A673 (cell line): ENCODE measurements at regions not wholly inside any gene's neighbourhood (a gene's known extent, or its start where the extent isn't known, plus 50 kb on each side); places are given as distances from the start of the nearest gene placed in this dataset.

Experiments
- BruUV-seq: library from RNA; stranded (reverse); fragments of 400-500 nt; replicated peaks from 2 replicates; lab custom pipeline; 2021; lab: Mats Ljungman, UMichigan
- CTCF ChIA-PET: fragments of 300-600 bp; sonication (Branson Sonifier 250); formaldehyde crosslinking; loops from one replicate; lab custom pipeline; 2022; ENCODE audit warnings: antibody characterized with exemption; lab: Charles Lee
- POLR2A ChIA-PET: fragments of 300-600 bp; sonication (Branson Sonifier 250); formaldehyde crosslinking; loops from one replicate; lab custom pipeline; 2022; ENCODE audit warnings: antibody characterized with exemption; ENCODE audit not compliant: low non-redundant PET; lab: Charles Lee
- DNase-seq: peaks from one replicate; pipeline ENCODE4 v3.0.0-alpha.2; 2015; ENCODE audit warnings: low spot score
- H3K27ac ChIP-seq: fragments of 200-600 bp; sonication (generic); 2 replicates; pipeline ENCODE4 v1.5.1; 2016; ENCODE audit warnings: mixed run types, low read depth, mild to moderate bottlenecking, mixed read lengths, antibody characterized with exemption, low read length; ENCODE audit not compliant: poor library complexity, severe bottlenecking
- H3K27me3 ChIP-seq: fragments of 200-600 bp; sonication (generic); replicated peaks from 2 replicates; pipeline ENCODE4 v1.6.1; 2017; ENCODE audit warnings: mixed run types, low read depth, mild to moderate bottlenecking, mixed read lengths, antibody characterized with exemption, low read length; ENCODE audit not compliant: insufficient read depth, poor library complexity
- H3K36me3 ChIP-seq: fragments of 200-600 bp; sonication (generic); 2 replicates; pipeline ENCODE4 v1.6.1; 2016; ENCODE audit warnings: mixed run types, mild to moderate bottlenecking, mixed read lengths, antibody characterized with exemption, low read length; ENCODE audit not compliant: insufficient read depth, poor library complexity, severe bottlenecking
- H3K4me1 ChIP-seq: fragments of 200-600 bp; sonication (generic); 2 replicates; pipeline ENCODE4 v1.6.1; 2017; ENCODE audit warnings: mixed run types, mild to moderate bottlenecking, mixed read lengths, antibody characterized with exemption, low read length; ENCODE audit not compliant: insufficient read depth, poor library complexity, severe bottlenecking
- H3K4me3 ChIP-seq: fragments of 200-600 bp; sonication (generic); 2 replicates; pipeline ENCODE4 v1.5.1; 2016; ENCODE audit warnings: low read depth, mixed run types, mild to moderate bottlenecking, mixed read lengths, low read length; ENCODE audit not compliant: poor library complexity, severe bottlenecking
- H3K9me3 ChIP-seq: fragments of 200-600 bp; sonication (generic); 2 replicates; pipeline ENCODE4 v1.6.1; 2016; ENCODE audit warnings: mixed run types, low read depth, mild to moderate bottlenecking, mixed read lengths, antibody characterized with exemption, low read length; ENCODE audit not compliant: poor library complexity, severe bottlenecking
- EZH2 ChIP-seq: fragments of 200-600 bp; sonication (generic); IDR thresholded peaks from 2 replicates; pipeline ENCODE4 v1.6.1; 2017; ENCODE audit warnings: borderline replicate concordance, low read depth, mild to moderate bottlenecking, mixed read lengths, antibody characterized with exemption, low read length; ENCODE audit not compliant: poor library complexity, severe bottlenecking
- intact Hi-C: fragments of 100-400 bp; cut with micrococcal nuclease; formaldehyde crosslinking; loops from one replicate; pipeline ENCODE4 v1.10.0; 2022; ENCODE audit not compliant: unreplicated experiment
- TF ChIP-seq, protein P1 (sequence below): fragments of 300-800, 200-600 bp; sonication (generic); conservative IDR thresholded peaks from 2 replicates; pipeline ENCODE4 v1.5.1; 2017; ENCODE audit warnings: low read depth, mild to moderate bottlenecking, antibody characterized with exemption, low read length, moderate library complexity, mixed read lengths

DNA sequence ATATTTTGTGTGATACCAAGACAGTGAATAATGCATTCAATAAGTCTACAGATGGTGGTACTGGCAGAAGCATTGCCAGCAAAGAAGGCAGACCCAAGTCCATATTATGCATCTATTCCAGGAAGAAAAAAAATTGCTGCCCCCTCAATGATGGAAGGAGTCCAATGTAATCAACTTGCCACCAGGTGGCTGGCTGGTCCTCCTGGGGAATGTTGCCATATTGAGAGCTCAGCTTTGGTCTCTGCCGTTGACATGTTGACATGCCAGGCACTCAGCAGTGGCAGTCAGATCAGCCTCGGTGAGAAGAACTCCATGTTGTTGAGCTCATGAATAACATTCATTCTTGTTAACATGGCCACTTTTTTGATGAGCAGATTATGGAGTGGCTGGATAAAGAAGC is 298.5 kb downstream of the IGSF11 start:
- Histone ChIP-seq H3K36me3 (no peaks in the 10 kb centered on the region), H3K4me1 (no peaks in the 10 kb centered on the region), H3K9me3 (no peaks in the 10 kb centered on the region), H3K27ac (no peak overlapping the region), H3K4me3 (no peak overlapping the region), H3K27me3 (no peaks in the 10 kb centered on the region)
- intact Hi-C loops = no loop called here
- DNase-seq = no peak
- POLR2A ChIA-PET = no interaction called here
- TF ChIP-seq, protein P1, sequence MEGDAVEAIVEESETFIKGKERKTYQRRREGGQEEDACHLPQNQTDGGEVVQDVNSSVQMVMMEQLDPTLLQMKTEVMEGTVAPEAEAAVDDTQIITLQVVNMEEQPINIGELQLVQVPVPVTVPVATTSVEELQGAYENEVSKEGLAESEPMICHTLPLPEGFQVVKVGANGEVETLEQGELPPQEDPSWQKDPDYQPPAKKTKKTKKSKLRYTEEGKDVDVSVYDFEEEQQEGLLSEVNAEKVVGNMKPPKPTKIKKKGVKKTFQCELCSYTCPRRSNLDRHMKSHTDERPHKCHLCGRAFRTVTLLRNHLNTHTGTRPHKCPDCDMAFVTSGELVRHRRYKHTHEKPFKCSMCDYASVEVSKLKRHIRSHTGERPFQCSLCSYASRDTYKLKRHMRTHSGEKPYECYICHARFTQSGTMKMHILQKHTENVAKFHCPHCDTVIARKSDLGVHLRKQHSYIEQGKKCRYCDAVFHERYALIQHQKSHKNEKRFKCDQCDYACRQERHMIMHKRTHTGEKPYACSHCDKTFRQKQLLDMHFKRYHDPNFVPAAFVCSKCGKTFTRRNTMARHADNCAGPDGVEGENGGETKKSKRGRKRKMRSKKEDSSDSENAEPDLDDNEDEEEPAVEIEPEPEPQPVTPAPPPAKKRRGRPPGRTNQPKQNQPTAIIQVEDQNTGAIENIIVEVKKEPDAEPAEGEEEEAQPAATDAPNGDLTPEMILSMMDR = no peak
- no peak for TF ChIP-seq EZH2
- BruUV-seq = no TSS peak
- CTCF ChIA-PET = no interaction called here

DNA sequence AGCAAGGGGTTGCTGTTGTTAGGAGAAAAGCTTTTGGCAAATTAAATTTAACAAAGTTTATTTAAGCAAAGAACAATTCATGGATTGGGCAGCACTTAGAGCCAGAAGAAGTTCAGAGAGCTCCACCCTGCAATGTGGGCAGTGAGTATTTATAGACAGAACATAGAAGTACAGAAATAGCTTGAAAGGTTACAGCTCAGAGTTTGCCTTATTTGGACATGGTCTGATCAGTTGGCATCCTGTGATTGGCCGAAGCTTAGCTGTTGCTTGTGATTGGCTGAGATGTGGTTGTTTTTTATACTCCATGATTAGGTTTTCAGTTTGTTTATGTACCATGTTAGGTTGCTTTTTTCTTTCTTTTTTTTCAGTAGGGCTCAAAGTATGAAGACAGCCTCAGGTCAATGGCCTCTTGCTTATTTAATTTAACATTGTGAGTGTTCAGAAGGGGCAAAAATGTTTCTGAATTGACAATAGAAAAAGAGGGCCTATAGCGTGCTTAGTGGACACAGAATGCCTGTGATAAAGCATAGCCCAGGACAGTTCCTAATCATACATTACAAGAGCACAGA is 293.8 kb downstream of the IGSF11 start:
- Histone ChIP-seq H3K4me1 (no peaks in the 10 kb centered on the region), H3K36me3 (no peaks in the 10 kb centered on the region), H3K4me3 (no peak overlapping the region), H3K9me3 (no peaks in the 10 kb centered on the region), H3K27ac (no peak overlapping the region), H3K27me3 (no peaks in the 10 kb centered on the region)
- BruUV-seq = no TSS peak
- intact Hi-C loops = no loop called here
- ChIA-PET POLR2A (no interaction called here), CTCF (no interaction called here)
- DNase-seq = no peak
- no peak for TF ChIP-seq EZH2
- TF ChIP-seq, protein P1 = no peak

DNA sequence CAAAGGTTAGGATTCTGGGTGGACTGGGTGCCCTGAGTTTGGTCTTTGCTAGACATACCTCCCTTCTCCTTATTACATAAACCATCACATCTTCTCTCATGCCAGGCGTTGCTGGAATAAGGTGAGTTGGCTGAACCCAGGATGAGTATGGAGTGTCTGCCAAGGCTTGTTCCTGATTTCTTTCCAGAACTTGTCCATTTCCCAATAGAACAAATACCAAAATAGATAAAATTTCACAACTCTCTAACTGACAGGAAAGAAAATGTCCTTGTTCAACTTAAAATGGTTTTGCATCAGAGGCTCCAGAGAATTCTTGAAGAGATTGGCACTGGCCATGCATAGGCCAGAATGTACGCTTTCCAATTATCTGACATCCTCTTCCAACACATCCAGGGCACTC is 291.9 kb downstream of the IGSF11 start:
- Histone ChIP-seq H3K27me3 (no peaks in the 10 kb centered on the region), H3K4me1 (no peaks in the 10 kb centered on the region), H3K36me3 (no peaks in the 10 kb centered on the region), H3K9me3 (no peaks in the 10 kb centered on the region), H3K4me3 (no peak overlapping the region), H3K27ac (no peak overlapping the region)
- no peak for TF ChIP-seq EZH2
- TF ChIP-seq, protein P1 = no peak
- POLR2A ChIA-PET = no interaction called here
- intact Hi-C loops = no loop called here
- CTCF ChIA-PET = no interaction called here
- BruUV-seq = no TSS peak
- no peak for DNase-seq
